Activated T-cell treated with anti-CD3 and anti-CD28 coated beads, Interleukin-2, amount 50 U/mL, for 24 hours (primary cell): ENCODE measurements at regions not wholly inside any gene's neighbourhood (a gene's known extent, or its start where the extent isn't known, plus 50 kb on each side); places are given as distances from the start of the nearest gene placed in this dataset.
"Not testable (repeated sequence)": the region's sequence is repeated elsewhere in the genome, so short reads cannot be mapped to it uniquely, and the experiment has no call there.

Source experiments
- DNase-seq: peaks from one replicate; pipeline ENCODE4 v3.0.0-alpha.2; 2020
- H3K27ac Mint-ChIP-seq: 2 replicates; pipeline ENCODE4 v1.8.0; 2020; ENCODE audit warnings: mild to moderate bottlenecking, mixed read lengths
- H3K27me3 Mint-ChIP-seq: 2 replicates; pipeline ENCODE4 v1.8.0; 2020; ENCODE audit warnings: mixed read lengths
- H3K36me3 Mint-ChIP-seq: 2 replicates; pipeline ENCODE4 v1.8.0; 2020; ENCODE audit warnings: low read depth, mixed read lengths
- H3K4me1 Mint-ChIP-seq: 2 replicates; pipeline ENCODE4 v1.8.0; 2020; ENCODE audit warnings: low read depth, mixed read lengths
- H3K4me3 Mint-ChIP-seq: 2 replicates; pipeline ENCODE4 v1.8.0; 2020; ENCODE audit warnings: mild to moderate bottlenecking, moderate library complexity, mixed read lengths
- H3K9me3 Mint-ChIP-seq: 2 replicates; pipeline ENCODE4 v1.8.0; 2020; ENCODE audit warnings: mixed read lengths

GRCh38 chr3:34869696-34870095, 769.6 kb upstream of the ARPP21 start:
- no peak for DNase-seq
- H3K9me3 Mint-ChIP-seq, result no peaks in the 10 kb centered on the region
- no peak overlapping the region for H3K4me3 Mint-ChIP-seq
- H3K27me3 Mint-ChIP-seq, result no peaks in the 10 kb centered on the region
- no peak overlapping the region for H3K27ac Mint-ChIP-seq
- no peaks in the 10 kb centered on the region for H3K4me1 Mint-ChIP-seq
- no peaks in the 10 kb centered on the region for H3K36me3 Mint-ChIP-seq

- Mint-ChIP-seq H3K9me3 (no peaks in the 10 kb centered on the region), H3K27me3 (no peaks in the 10 kb centered on the region), H3K36me3 (no peaks in the 10 kb centered on the region), H3K27ac (no peak overlapping the region), H3K4me3 (no peak overlapping the region), H3K4me1 (no peaks in the 10 kb centered on the region)
- no peak for DNase-seq
Measured at GRCh38 chr3:34872406-34872805, 766.9 kb upstream of the ARPP21 start.

GRCh38 chr3:34876997-34877396, 762.3 kb upstream of the ARPP21 start:
- Mint-ChIP-seq H3K4me1 (no peaks in the 10 kb centered on the region), H3K36me3 (no peaks in the 10 kb centered on the region), H3K4me3 (no peak overlapping the region), H3K9me3 (no peaks in the 10 kb centered on the region), H3K27me3 (no peaks in the 10 kb centered on the region), H3K27ac (no peak overlapping the region)
- DNase-seq, result no peak

GRCh38 chr3:34878488-34878887, 760.8 kb upstream of the ARPP21 start:
- Mint-ChIP-seq H3K36me3 (no peaks in the 10 kb centered on the region), H3K4me1 (no peaks in the 10 kb centered on the region), H3K27ac (no peak overlapping the region), H3K9me3 (no peaks in the 10 kb centered on the region), H3K4me3 (no peak overlapping the region), H3K27me3 (no peaks in the 10 kb centered on the region)
- no peak for DNase-seq

GRCh38 chr3:34881026-34881425, 758.3 kb upstream of the ARPP21 start:
- no peak overlapping the region for H3K4me3 Mint-ChIP-seq
- H3K36me3 Mint-ChIP-seq, result no peaks in the 10 kb centered on the region
- no peaks in the 10 kb centered on the region for H3K27me3 Mint-ChIP-seq
- H3K4me1 Mint-ChIP-seq, result no peaks in the 10 kb centered on the region
- no peaks in the 10 kb centered on the region for H3K9me3 Mint-ChIP-seq
- DNase-seq, result no peak
- no peak overlapping the region for H3K27ac Mint-ChIP-seq

- Mint-ChIP-seq H3K27ac (no peak overlapping the region), H3K27me3 (no peaks in the 10 kb centered on the region), H3K4me1 (no peaks in the 10 kb centered on the region), H3K9me3 (peaks cover under 1% of the 10 kb centered on the region), H3K36me3 (no peaks in the 10 kb centered on the region), H3K4me3 (no peak overlapping the region)
- no peak for DNase-seq
Measured at GRCh38 chr3:34882764-34883163, 756.6 kb upstream of the ARPP21 start.

- no peak for DNase-seq
- H3K27ac Mint-ChIP-seq, result no peak overlapping the region
- no peaks in the 10 kb centered on the region for H3K36me3 Mint-ChIP-seq
- H3K9me3 Mint-ChIP-seq, result peaks cover 4% of the 10 kb centered on the region
- H3K4me3 Mint-ChIP-seq, result no peak overlapping the region
- H3K4me1 Mint-ChIP-seq, result no peaks in the 10 kb centered on the region
- no peaks in the 10 kb centered on the region for H3K27me3 Mint-ChIP-seq
Measured at GRCh38 chr3:34884007-34884406, 755.3 kb upstream of the ARPP21 start.

GRCh38 chr3:34886443-34886842, 752.9 kb upstream of the ARPP21 start:
- Mint-ChIP-seq H3K9me3 (peaks cover 4% of the 10 kb centered on the region), H3K4me1 (no peaks in the 10 kb centered on the region), H3K36me3 (no peaks in the 10 kb centered on the region), H3K4me3 (no peak overlapping the region), H3K27me3 (no peaks in the 10 kb centered on the region), H3K27ac (no peak overlapping the region)
- DNase-seq, result no peak

- Mint-ChIP-seq H3K27ac (no peak overlapping the region), H3K27me3 (no peaks in the 10 kb centered on the region), H3K9me3 (peaks cover 4% of the 10 kb centered on the region), H3K36me3 (no peaks in the 10 kb centered on the region), H3K4me3 (no peak overlapping the region), H3K4me1 (no peaks in the 10 kb centered on the region)
- DNase-seq, result no peak
Measured at GRCh38 chr3:34889641-34890040, 749.7 kb upstream of the ARPP21 start.

GRCh38 chr3:34890247-34890646, 749.1 kb upstream of the ARPP21 start:
- Mint-ChIP-seq H3K4me1 (no peaks in the 10 kb centered on the region), H3K9me3 (peaks cover 4% of the 10 kb centered on the region), H3K36me3 (no peaks in the 10 kb centered on the region), H3K27me3 (no peaks in the 10 kb centered on the region), H3K4me3 (no peak overlapping the region), H3K27ac (no peak overlapping the region)
- no peak for DNase-seq

- H3K27ac Mint-ChIP-seq, result no peak overlapping the region
- H3K36me3 Mint-ChIP-seq, result no peaks in the 10 kb centered on the region
Measured at GRCh38 chr3:34891941-34892340, 747.4 kb upstream of the ARPP21 start.

GRCh38 chr3:34895841-34896240, 743.5 kb upstream of the ARPP21 start:
- no peak for DNase-seq
- no peaks in the 10 kb centered on the region for H3K27me3 Mint-ChIP-seq
- H3K36me3 Mint-ChIP-seq, result no peaks in the 10 kb centered on the region
- no peaks in the 10 kb centered on the region for H3K4me1 Mint-ChIP-seq
- no peaks in the 10 kb centered on the region for H3K9me3 Mint-ChIP-seq
- no peak overlapping the region for H3K4me3 Mint-ChIP-seq
- H3K27ac Mint-ChIP-seq, result no peak overlapping the region

More at GRCh38 chr3:34891941-34892340, 747.4 kb upstream of the ARPP21 start:
- Mint-ChIP-seq H3K4me3 (no peak overlapping the region), H3K9me3 (peaks cover 4% of the 10 kb centered on the region), H3K27me3 (no peaks in the 10 kb centered on the region), H3K4me1 (no peaks in the 10 kb centered on the region)
- DNase-seq, result no peak

- not testable (repeated sequence) for H3K4me3 Mint-ChIP-seq, H3K4me1 Mint-ChIP-seq
Measured at GRCh38 chr3:34909679-34910078, 729.6 kb upstream of the ARPP21 start.

GRCh38 chr3:34919025-34919424, 720.3 kb upstream of the ARPP21 start:
- no peak overlapping the region for H3K4me3 Mint-ChIP-seq
- H3K9me3 Mint-ChIP-seq, result no peaks in the 10 kb centered on the region
- DNase-seq, result no peak
- H3K27ac Mint-ChIP-seq, result no peak overlapping the region
- no peaks in the 10 kb centered on the region for H3K4me1 Mint-ChIP-seq
- H3K36me3 Mint-ChIP-seq, result no peaks in the 10 kb centered on the region
- no peaks in the 10 kb centered on the region for H3K27me3 Mint-ChIP-seq

More at GRCh38 chr3:34909679-34910078, 729.6 kb upstream of the ARPP21 start:
- not testable (repeated sequence) for DNase-seq, H3K36me3 Mint-ChIP-seq, H3K27me3 Mint-ChIP-seq, H3K27ac Mint-ChIP-seq
- peaks cover 13% of the 10 kb centered on the region for H3K9me3 Mint-ChIP-seq

GRCh38 chr3:34920806-34921205, 718.5 kb upstream of the ARPP21 start:
- no peaks in the 10 kb centered on the region for H3K27me3 Mint-ChIP-seq
- no peaks in the 10 kb centered on the region for H3K9me3 Mint-ChIP-seq
- H3K4me3 Mint-ChIP-seq, result no peak overlapping the region
- no peaks in the 10 kb centered on the region for H3K4me1 Mint-ChIP-seq
- no peak overlapping the region for H3K27ac Mint-ChIP-seq
- no peaks in the 10 kb centered on the region for H3K36me3 Mint-ChIP-seq
- DNase-seq, result no peak

GRCh38 chr3:34924961-34925360, 714.4 kb upstream of the ARPP21 start:
- Mint-ChIP-seq H3K4me3 (no peak overlapping the region), H3K27me3 (no peaks in the 10 kb centered on the region), H3K9me3 (peaks cover 2% of the 10 kb centered on the region), H3K36me3 (no peaks in the 10 kb centered on the region), H3K4me1 (no peaks in the 10 kb centered on the region), H3K27ac (no peak overlapping the region)
- no peak for DNase-seq
